T-helper 1 cell (primary cell): ENCODE measurements at regions not wholly inside any gene's neighbourhood (a gene's known extent, or its start where the extent isn't known, plus 50 kb on each side); places are given as distances from the start of the nearest gene placed in this dataset.
"Not testable (repeated sequence)": the region's sequence is repeated elsewhere in the genome, so short reads cannot be mapped to it uniquely, and the experiment has no call there.

Source experiments
- DNase-seq, 5 donors: peaks; one replicate each; pipeline ENCODE4 v3.0.0-alpha.2; 2012 to 2020

- DNase-seq: no peak
Observed at GRCh38 chr6:92485487-92485886, 933.9 kb downstream of the EPHA7 start.

GRCh38 chr6:92479831-92480230, 939.5 kb downstream of the EPHA7 start:
- no peak for DNase-seq

GRCh38 chr6:92473056-92473455, 946.3 kb downstream of the EPHA7 start:
- no peak for DNase-seq

- DNase-seq: no peak
Observed at GRCh38 chr6:92469186-92469828, 950.1 kb downstream of the EPHA7 start.

- DNase-seq: no peak
Observed at GRCh38 chr6:92468066-92468465, 951.3 kb downstream of the EPHA7 start.

DNA sequence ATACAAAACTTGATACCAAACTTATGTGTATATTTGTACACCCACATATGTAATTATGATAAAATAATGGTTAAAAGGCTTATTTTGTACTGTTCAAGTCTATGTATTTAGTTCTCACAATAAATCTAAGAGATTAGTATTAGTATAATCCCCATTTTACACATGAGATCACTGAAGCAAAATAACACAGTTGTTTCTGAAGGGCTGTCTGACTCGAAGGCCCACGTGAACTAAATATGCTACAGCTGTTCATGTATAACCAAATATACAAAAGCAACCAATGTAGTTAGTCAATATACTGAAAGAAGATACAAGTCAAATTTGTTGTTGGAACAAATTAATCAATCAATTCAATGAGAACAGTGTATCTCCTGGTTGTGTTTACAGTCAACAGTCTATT, 959.2 kb downstream of the EPHA7 start:
- no peak for DNase-seq

DNA sequence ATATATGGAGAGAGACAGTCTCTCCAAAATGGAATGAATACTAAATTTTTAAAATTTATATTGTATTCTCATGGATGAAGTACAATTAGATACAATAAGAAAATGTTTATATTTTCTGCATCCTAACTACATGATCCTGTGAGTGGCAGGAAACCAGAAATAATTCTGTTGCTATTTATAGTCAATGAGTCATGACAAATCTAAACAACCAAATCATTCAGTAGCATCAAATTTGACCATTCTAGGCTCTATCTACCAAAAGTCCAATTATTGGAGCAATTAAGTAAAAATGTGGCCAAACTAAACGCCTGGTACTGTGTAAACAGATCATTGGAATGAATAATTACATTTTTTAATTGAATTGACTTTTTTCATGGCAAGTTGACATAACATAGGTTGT, 959.8 kb downstream of the EPHA7 start:
- no peak for DNase-seq

DNA sequence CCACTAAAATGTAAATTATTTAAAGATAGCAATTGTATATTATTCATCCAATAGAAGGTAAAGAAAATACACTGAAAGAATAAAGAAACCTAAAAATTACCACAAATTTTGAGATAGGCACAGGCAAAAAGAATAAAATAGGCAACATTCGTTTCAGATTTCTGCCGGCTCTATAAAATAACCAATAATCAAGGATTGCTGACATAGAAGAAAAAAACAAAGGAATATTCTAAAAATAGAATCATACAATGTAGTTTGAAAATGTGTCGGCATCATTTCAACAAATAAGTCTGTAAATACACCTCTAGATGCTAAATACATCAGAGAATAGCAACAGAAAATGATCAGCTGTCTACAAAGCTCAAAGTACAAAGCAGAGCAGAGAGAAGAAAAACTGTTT, 973.3 kb downstream of the EPHA7 start:
- no peak for DNase-seq

DNA sequence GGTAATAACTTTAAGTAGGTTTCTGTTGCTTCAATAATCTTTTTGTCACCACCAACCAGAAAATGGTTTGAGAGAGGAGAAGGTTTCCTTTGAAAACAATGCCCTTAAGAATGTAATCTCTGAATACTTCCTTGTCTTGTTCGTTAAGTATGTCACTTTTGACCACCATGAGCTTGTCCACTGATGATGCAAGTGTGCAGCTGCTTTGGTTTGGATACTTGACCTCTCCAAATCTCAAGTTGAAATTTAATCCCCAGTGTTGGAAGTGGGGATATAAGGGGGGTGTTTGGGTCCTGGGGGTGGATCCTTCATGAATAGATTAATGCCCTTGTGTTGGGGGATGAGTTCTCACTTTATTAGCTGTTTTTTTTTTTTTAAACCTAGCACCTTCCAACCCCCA, 985.4 kb downstream of the EPHA7 start:
- no peak for DNase-seq

GRCh38 chr6:92431502-92431901, 987.9 kb downstream of the EPHA7 start:
- DNase-seq: no peak

GRCh38 chr6:92428448-92428847, 990.9 kb downstream of the EPHA7 start:
- no peak for DNase-seq

- no peak for DNase-seq
Observed at GRCh38 chr6:92427453-92427852, 991.9 kb downstream of the EPHA7 start.

DNA sequence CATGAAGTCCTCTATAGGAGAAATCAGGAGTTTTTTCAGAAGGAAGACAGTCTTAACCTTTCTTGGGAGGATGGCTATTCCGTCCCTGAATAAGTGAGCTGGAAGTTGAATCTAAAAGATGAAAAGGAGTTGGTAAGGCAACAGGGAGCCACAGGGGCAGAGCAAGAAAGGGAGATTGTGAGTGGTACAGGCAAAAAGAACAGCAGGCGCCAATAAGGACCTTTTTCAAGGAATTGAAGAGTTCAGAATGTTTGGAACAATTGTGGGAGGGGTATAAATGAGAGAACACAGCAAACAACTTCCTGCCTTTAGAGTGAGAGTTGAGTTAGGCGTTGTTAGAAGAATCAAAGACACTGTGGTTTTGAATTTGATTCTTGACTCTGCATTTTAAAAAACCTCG, 1003.7 kb downstream of the EPHA7 start:
- no peak for DNase-seq

- no peak for DNase-seq
Observed at GRCh38 chr6:92408350-92408749, 1011.0 kb downstream of the EPHA7 start.

GRCh38 chr6:92404281-92404680, 1015.1 kb downstream of the EPHA7 start:
- no peak for DNase-seq

GRCh38 chr6:92399911-92400310, 1019.4 kb downstream of the EPHA7 start:
- no peak for DNase-seq

DNA sequence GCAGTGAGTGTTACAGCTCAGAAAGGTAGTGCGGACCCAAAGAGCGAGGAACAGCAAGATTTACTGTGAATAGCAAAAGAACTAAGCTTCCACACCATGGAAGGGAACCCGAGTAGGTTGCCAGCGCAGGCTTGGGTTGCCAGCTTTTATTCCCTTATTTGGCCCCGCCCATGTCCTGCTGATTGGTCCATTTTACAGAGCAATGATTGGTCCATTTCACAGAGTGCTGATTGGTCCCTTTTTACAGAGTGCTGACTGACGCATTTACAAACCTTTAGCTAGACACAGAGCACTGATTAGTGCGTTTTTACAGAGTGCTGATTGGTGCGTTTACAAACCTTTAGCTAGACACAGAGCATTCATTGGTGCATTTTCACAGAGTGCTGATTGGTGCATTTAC, 1030.7 kb downstream of the EPHA7 start:
- DNase-seq: not testable (repeated sequence)

DNA sequence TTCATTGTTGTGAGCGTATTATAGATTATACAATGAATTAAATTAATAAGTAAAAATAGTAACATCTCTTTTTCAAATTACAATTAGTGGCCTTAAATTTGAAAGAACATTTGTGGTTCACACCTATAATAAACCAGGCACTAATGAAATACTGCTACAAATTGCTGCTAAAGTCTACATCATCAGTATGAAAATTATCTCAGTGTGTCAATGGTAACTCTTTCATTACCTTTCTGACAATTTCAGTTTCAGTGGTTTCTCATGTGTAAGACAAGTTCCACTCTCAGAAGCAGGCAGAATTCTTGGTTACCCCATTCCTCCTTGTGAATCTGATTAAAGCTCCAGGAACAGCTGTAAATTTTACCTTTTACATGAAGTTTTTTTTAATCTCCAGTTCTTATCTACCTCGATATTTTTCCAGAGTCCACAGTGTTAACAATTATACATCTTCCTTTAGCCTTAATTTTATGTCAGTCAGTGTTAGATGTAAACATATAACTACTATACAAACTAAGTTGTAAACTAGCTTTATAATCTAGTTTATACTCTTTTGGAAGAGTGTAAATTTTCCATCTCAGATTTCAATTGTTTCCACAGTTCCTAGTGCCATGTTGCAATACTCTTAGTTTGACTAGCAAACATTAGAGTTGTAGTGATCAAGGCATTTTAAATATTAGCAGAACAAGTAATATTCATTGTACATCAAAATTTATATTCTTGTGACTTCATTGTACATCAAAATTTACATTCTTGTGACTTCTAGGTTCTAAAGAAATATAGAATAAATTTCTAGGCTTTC, 1038.4 kb downstream of the EPHA7 start:
- DNase-seq: no peak

DNA sequence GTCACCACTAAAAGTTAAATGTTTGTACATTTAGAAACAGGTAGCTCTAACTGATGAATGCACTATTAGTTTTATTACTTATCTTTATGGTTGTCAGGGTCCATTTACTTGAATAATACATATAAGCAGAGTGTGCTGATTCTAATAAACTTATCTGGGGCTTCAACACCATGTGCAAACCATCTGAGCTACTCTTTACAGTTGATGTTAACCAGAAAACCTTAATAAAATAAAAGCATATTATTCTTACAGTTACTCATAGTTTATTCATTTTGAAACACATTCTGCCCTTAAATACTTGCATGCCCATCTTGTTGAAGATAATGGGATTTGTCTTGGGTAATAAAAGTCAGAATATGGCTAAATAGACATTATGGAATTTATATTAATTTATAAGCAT, 1042.2 kb downstream of the EPHA7 start:
- no peak for DNase-seq

- no peak for DNase-seq
Observed at GRCh38 chr6:92376691-92377090, 1042.7 kb downstream of the EPHA7 start.

GRCh38 chr6:92371211-92372208, 1047.8 kb downstream of the EPHA7 start:
- DNase-seq: no peak

GRCh38 chr6:92369309-92369708, 1050.0 kb downstream of the EPHA7 start:
- DNase-seq: no peak

DNA sequence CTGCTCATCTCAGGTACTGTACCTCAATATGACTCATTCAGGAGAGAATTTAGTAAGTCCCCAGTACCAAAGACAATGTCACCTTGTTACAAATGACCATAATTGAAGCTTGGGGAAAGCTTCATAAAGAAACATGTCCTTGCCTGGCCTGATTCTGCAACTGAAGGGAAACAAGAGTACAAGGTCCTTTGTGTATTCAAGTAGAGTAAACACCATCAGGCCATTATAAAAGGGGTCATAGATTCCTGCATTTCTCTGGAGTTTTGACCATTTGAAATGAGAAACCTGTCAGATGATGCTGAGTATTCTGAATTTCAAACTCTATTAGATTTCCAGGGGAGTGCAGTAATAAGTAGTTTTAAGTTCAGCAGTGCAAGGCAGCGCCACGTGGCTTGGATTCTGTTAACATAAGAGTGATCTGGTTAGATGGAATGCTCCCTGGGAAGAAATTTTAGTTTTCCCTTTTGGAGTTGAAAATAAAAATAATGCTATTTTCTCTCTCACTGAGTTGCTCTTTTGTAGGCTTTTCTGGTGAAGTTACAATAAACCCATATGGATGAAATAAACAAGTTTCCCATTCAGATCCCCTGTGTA, 1054.3 kb downstream of the EPHA7 start:
- DNase-seq: no peak
